WI38 (cell line): ENCODE measurements at regions not wholly inside any gene's neighbourhood (a gene's known extent, or its start where the extent isn't known, plus 50 kb on each side); places are given as distances from the start of the nearest gene placed in this dataset.

ENCODE experiments used
- H3K4me3 ChIP-seq: 2 replicates; pipeline ENCODE4 v1.5.1; 2011; ENCODE audit warnings: low read depth, mild to moderate bottlenecking, control low read depth, low read length
- CTCF ChIP-seq: IDR thresholded peaks from 2 replicates; pipeline ENCODE4 v1.5.1; 2012; ENCODE audit warnings: low read depth, mild to moderate bottlenecking, control low read depth, low read length

- no peak for TF ChIP-seq CTCF
- H3K4me3 ChIP-seq = no peak overlapping the region
Measured at GRCh38 chr1:47507144-47507543, 69.3 kb downstream of the FOXD2 start.

- no peak overlapping the region for H3K4me3 ChIP-seq
- TF ChIP-seq CTCF = no peak
Measured at GRCh38 chr1:47507881-47508701, 70.2 kb downstream of the FOXD2 start.

- no peak overlapping the region for H3K4me3 ChIP-seq
- no peak for TF ChIP-seq CTCF
Measured at GRCh38 chr1:47508702-47509431, 71.0 kb downstream of the FOXD2 start.

GRCh38 chr1:47510282-47510811 lies 72.5 kb downstream of the FOXD2 start:
- TF ChIP-seq CTCF = no peak
- H3K4me3 ChIP-seq = no peak overlapping the region

- no peak for TF ChIP-seq CTCF
- no peak overlapping the region for H3K4me3 ChIP-seq
Measured at GRCh38 chr1:47511825-47512224, 74.0 kb downstream of the FOXD2 start.

GRCh38 chr1:47513393-47513792 lies 75.5 kb downstream of the FOXD2 start:
- no peak for TF ChIP-seq CTCF
- no peak overlapping the region for H3K4me3 ChIP-seq

GRCh38 chr1:47514229-47514628 lies 76.4 kb downstream of the FOXD2 start:
- H3K4me3 ChIP-seq = no peak overlapping the region
- TF ChIP-seq CTCF = no peak
